Left hindlimb (tissue), 1 donor: ENCODE measurements at regions not wholly inside any gene's neighbourhood (a gene's known extent, or its start where the extent isn't known, plus 50 kb on each side); places are given as distances from the start of the nearest gene placed in this dataset.

ENCODE experiments used
- DNase-seq: peaks from one replicate; pipeline ENCODE4 v3.0.0-alpha.2; 2018

DNA sequence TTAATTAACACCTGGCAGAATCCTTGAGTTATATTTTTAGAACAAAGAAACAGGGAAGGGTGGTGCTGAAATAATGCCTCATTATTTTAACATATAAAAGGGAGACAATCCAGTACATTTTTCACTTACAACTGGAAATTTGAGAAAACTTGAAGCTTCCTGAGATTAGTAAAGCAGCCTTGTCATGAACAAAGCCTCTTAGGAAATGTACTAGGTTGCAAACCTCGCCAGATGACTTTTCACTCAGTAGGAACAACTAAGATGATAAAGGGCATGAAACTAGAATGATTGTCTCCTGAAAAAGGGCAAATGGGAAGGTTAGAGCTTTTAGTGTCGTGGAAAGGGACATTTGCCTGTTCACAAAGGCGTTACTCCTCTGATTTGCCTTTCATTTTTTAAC lies 289.6 kb downstream of the ETS1 start:
- DNase-seq = no peak

DNA sequence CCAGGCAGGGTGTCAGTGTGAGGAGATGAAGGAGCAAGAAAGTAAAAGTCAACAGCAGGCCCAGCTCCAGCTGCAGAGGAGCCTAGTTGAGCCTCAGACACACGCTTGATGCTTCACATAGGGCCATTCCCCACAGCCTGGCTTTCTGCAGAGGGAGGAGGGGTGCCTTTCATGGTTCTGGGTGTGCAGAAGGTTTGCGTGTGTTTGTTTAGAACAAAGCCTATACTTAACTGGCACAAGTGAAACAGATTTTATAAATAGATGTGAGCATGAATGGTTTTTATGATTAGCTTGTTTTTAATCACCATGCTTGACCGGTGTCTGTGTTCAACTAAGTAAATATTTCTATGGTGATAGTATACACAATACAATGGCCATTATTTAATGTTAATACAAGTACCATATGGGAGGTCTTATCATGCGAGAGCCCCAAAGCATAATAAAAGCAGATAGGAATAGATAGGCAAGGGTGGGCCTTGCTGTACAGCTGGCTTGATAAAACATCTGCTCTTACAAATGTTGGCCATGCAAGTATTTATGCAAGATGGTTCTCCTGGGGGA lies 290.2 kb downstream of the ETS1 start:
- no peak for DNase-seq

DNA sequence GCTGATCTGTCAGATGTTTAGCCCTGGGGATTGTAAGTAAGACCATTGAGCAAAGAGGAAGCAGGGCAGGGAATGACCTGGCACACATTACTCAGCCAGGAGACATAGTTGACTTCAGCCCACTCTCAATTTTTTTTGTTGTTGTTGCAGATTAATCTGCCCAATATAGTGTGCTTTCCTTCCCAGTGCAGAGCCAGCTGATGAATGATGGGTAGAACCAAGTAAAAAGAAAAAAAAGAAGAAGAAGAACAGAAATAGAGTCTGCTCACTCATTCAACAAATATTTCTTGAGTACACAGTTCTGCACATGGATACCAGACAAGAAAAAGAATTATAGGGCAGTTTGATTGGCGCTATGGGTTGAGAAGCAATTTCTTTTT lies 292.7 kb downstream of the ETS1 start:
- no peak for DNase-seq

DNA sequence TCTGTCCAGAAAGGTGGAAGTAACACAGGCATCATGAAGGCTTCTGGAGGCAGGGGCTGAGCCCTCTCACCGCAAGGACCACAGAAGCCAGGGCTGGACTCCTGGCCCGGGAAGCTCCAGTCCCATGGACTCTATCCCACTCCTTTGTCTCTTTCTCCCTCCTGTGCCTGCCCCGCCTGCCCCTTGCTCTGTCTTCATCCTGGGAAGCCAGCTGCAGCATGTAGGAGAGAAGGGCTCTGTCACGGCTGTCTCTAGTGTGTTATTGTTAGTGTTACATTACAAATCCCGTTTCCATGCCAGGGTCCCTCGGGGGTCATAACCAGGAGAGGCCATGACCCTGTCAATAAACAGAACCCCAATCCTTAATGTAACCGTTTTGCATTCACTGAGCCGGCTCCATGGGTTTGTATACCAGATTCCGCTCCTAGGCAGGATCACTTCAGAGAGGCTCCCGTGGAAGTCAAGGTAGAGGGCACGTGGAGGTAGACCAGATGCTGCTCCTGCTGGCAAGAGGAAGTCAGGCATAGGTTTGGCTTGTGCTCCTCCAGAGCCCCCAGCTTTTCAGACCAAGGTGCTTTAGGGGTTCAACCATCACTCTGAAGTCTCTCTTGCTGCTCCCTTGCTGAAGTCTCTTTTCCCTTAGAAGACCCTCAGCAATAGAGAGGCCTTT lies 293.2 kb downstream of the ETS1 start:
- DNase-seq = no peak

DNA sequence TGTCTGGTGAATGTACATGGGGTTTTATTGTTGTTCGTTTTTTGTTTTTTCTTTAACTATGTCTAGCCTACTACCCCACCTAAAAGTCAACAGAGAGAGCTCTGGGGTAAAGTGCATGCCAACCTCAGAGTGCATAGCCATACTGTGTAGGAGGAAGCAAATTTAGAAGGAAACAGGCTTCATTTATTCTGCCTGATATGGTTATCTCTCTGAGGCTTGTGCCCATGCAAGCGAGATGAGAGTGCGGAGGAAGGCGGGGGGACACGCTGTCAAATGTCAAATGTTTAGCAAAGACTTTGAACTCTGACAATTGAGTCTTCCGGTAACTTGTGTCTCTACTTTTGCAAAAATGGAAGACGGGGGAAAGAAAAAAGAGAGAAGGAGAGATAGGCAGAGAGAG lies 295.5 kb downstream of the ETS1 start:
- no peak for DNase-seq

DNA sequence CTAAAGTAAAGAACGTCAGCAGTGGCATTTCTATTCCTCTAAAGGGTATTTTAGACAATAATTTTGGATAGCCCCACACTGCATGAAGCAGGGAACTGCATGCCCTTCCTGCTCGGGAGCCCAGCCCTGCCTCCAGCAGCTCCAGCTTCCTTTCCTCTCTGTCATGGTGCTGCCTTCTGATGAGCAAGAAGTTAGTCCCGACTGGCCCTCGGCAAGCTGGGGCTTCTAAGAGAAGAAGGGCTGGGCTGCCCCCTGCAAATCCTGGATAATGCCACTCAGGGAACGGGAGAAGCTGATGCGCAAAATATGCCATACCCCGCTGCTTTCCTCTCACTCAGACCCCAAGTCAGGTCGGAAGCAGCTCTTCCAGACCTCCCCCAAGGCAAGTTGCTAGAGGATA lies 296.4 kb downstream of the ETS1 start:
- no peak for DNase-seq

DNA sequence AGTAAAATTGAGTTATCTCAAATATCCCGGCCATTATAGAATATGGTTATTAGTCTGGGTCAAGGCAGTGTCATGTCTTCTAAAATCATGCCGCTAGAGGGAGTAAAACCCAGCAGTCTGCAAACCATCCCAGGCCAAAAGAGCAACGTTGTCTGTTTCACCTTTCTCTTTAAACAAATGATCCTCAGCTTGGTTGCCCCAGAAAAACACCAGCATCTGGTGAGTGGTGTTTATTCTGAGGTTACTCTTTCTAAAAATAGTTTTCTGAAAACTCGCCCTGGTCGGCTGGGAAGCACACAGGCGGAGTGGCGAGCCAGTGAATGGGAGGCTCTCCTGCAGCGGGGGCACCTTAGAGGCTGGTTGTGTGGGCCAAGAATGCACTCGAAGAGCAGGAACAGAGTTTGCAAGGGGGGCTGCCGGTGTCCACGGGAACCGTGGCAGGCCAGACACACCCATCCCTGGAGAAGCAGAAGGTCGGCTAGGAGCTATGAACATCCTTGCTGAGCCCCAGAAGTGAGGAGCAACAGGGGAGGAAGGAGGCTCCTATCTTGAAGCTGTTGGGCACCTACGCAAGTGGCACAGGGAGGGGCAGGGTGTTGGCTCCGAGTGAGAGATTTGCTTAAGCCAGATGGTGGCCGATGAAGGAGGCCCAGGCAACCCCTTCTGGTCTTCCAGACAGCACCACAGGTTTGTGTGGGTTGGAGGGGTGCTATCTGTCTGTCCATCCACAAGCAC lies 297.1 kb downstream of the ETS1 start:
- peak; percentile 63 for DNase-seq

DNA sequence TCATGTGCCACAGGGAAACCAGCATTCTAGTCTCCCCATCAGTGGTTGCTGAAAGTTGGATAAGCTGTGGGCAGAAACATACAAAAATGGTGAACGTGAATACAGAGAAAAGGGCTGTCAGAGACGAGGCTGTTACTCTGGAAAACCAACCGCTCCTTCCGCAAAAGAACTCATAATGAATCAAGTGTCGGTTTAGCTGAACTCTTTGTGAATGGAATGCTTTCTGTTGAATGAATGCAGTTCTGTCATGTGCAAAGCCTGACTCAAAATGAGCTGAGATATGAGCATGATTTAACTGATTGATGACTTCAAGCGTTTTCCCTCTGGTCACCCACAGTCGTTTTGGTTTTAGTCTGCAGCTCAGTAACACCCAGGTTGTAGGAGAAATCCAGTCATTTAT lies 298.3 kb downstream of the ETS1 start:
- DNase-seq = no peak

DNA sequence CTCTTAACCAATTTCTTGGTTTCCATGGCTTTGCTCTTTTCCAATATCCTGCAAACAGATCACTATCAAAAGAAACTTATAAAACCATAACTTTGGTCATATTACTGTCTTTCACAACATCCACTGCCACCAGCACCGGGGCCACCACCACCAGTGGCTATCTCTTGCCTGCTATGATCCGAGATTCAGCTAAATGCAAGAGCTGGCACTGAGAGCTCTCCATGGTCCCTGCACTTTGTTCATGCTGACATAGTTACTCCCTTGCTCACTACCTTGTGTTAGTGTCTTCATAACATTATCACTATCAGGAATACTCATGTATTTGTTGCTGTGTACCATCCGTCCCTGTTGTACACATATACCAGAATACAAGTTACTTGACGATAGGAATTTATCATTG lies 299.0 kb downstream of the ETS1 start:
- no peak for DNase-seq

DNA sequence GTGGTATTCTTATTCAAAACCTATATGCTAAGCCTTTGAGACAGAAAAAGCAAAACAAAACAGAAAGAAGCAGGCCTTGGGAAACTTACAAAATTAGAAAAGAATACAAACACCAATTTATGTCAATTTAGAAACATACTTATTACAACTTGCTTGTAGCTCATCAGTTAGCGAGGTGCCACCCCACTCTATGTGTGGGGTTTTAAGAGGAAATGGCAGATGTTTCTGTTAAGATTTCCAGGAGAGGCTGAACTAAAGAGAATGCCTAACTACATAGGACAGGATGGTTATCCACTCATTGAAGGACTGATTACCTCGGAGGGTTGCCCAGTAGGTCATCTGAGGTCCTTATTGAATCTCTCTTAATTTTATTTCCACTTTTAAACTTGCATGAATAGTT lies 302.0 kb downstream of the ETS1 start:
- DNase-seq = no peak

DNA sequence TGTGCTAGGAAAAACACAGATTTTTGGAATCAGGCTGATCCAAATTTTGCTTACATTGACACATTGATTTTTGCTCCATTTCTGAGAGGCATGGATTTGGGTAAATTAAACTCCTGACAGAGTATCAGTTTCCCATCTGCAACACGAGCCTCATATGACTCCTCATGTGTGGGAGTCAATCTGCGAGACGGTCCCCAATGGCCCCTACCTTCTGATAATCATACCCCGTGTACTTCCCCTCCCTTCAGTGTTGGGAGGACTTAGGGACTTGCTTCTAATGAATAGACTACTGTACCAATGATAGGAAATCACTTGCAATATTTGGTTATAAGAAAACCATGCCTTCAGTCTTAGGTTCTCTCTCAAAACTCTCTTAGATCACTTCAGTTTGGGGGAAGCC lies 302.7 kb downstream of the ETS1 start:
- no peak for DNase-seq

DNA sequence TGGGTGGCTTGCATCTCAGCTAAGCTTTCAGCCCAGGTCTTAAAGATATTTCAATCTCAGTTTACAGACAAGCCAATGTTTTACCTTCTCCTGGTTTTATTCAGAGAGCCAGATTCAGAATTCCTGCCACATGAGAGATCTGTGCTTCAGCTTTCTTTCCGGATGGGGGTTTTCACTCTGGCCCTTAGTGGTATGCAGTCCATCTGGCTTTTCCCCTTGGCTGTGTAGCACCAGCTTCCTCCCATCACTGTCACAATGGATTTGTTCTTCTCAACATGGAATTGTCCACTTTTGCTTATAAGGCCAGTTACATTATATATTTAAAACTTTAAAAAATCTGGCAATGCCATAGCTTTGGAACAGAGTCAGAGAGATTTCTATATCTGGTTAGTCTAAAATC lies 303.9 kb downstream of the ETS1 start:
- no peak for DNase-seq

DNA sequence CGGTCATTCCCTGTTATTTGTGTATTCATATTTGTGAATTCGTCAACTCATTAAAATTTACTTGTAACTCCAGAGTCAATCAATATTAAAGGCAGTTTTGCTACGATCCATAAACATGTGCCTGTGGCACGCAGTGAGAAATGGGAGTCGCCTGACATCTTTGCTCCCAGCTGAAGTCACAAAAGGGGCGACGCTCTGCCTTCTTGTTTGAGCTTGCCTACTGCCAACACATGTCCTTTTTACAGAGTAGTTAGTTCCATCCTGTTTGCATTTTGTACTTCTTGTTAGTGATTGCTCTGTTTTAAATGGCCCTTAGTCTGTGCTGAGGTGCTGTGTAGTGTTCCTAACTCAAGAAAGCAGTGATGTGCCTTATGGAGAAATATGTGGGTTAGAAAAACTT lies 305.3 kb downstream of the ETS1 start:
- DNase-seq = no peak

DNA sequence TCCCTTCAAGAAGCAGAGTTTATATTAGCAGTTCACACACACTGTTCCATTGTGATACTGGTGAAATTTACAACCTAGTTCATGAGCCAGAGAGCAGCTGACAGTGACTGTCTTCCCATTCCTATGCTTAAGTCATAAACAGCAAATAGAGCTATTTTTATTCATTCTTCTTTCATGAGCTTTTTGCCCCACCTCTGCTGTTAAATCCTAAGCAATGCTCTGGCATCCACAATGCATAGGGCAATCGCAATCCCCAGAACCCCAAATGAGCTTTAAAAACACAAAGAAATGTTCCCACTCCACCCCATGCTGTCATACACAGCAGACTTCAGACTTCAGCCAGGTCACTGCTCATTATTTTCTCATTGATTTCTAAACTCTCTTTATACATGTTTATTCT lies 307.5 kb downstream of the ETS1 start:
- no peak for DNase-seq

DNA sequence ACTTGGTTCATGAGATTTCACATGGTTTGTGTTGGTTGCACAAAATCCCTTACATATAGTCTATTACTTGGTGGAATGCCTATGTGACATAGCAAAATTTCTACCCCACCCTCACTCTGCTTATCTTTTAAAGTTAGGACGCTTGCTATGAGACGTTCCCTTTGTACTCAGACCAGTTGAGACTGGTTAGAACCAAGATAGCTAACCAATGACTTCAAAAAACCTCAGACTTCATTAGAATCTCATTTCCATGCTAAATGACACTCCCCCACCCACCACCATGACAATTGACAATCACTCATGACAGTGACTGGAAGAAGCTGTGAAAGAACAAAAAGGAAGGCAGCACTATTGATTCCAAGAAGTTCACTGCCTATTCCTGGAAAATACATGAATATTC lies 313.6 kb downstream of the ETS1 start:
- no peak for DNase-seq

DNA sequence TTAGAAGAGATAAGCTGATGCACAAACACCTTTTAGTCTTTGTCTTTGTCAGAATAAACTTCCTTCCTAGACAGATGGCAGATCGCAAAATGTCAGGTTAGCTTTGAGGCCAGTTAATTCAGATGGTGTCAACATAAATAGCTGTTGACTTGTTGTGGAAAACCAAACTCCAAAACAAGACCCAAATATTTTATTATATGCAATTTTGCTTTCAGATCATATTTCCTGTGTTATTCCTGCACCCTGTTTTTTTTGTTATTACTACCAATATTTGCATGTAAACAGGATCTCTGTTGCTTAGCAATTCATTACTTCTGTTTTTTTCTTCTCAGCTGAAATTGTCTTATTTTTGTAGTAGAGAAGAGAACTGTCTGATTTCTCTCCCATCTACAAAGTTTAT lies 316.0 kb downstream of the ETS1 start:
- DNase-seq = no peak

DNA sequence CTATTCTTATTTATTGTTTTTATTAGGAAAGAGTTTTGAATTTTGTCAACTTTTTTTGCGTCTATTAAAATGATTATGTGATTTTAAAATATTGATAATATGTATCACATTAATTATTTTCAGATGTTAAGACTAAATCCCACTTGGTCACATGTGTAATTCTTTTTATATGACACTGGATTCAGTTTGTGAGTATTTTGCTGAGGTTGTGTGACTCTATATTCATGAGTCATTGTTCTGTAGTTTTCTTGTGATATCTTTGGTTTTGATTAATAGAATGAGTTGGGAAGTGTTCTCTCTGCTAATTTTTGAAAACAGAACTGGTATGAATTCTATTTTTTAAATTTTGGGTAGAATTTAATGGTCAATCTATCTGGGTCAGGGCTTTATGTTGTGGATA lies 317.9 kb downstream of the ETS1 start:
- DNase-seq = no peak

DNA sequence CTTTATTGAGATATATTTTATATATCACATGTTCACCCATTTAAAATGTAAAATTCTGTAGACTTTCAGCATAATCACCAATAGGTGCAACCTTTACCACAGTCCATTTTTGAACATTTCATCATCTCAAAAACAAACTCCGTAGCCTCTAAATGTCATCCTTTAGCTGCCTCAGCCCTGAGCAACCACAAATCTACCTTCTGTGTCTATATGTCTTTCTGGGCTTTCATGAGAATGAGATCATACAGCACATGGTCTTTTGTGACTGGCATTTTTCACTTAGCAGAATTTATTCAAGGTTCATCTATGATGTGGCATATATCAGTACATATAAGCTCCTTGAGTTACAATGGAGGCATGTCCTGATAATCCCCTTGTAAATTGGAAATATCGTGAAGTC lies 320.5 kb downstream of the ETS1 start:
- DNase-seq = no peak

DNA sequence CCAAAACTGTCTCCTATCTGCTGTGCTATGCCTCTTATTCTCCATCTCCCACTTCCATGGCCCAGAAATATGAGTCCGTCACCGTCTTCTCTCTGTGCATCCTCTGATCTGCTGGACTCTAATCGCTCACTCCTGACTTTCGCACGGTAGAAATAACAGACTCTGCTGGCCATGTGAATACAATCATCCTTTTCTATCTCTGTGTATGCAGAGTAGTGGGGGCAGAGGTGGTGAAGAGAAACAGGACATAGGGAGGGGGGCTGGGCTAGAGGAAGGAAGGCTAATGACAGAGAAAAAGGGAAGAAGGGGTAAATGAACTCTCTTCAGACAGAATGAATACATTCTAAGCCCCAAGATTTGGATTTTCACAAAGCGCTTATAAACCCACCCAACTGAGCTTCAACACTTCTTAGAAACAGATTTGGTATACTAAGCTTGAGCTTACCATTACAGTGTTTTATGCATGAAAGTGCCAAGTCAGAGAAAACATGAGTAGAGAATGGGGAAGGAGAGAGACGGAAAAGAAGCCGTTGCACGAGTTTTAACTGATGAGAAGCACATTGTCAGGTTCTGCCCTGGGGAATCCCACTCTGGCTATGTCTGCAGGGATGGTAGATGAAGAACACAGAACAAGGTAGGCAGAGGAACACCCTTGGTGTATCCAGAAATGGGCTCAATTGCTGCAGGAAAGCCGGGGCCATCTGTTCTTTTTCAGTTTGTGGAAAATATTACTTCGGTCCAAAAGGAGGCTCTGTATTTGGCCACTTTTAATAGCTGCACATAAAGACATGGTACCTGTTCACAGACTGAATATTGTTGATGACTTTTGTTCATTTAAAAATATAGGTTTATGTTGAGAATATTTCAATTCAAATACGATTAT lies 324.7 kb downstream of the ETS1 start:
- no peak for DNase-seq

DNA sequence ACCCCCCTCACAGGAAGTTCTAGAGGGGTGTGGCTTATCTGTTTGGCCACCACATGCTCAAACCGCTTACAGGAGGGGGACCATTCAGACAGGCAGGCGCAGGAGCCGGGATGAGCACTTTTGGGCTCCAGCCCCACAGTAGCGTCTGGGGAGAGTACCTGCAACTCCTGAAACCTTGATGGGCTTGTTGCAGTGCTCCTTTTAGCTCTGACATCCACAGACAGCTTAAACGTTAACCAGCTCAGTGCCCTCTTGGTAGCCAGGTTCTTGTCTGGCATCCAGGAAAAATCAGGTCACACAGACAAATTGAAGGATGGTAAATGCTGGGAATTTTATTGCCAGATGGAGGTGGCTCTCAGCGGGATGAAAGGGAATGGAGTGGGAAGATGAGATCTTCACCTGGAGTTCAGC lies 326.3 kb downstream of the ETS1 start:
- DNase-seq = no peak

DNA sequence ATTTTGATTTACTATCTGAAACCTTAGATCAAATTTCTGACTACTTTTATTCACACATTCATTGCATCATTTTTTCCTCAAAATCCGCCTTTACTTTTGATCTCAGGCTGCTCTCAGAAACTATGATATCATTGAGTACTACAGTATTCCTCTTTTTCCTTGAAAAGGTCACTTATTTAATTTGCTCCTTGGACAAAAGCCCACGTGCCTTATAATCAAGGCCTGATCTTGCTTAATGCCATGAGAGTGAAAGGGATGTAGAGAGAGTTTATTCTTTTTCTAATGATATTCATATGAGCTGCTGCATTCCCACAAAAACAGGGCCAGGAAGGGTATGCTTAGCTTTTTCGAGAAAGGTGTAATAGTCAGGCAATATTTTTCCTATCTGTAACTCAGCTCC lies 327.0 kb downstream of the ETS1 start:
- no peak for DNase-seq

DNA sequence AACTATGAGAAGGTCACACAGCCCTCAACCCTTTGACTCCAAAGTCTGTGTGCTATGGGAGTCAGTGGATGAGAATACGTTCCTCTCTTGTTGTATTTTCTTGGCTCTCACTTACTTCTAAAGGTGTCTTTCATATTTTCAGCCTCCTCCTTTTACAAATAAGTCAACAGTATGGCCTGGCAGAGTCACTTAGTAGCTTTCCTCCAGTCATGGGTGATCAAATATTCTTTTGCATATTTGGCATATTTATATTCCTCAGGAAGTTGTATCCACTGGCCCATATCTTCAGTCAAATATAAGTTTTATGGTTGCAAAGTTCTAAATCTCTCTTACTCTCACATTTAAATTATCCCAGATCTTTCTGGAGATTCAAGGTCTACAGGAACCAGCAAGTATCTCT lies 327.5 kb downstream of the ETS1 start:
- no peak for DNase-seq

DNA sequence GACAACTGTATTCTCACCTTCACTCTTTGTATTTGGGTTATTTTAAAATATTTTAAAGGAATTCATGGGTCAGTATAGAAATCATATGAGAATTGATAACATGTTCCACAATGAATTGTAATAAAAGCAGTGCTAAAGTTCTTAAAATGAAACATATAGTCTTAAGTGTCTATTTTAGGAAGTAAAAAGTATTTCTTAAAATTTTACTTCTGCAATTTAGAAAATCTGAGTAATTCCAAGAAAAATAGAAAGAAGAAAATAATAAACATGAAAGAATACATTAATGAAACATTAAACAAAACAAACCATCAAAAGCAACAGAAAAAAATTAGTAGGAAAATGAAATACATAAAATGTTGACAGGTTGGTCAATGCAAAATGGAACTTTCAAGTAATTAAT lies 332.4 kb downstream of the ETS1 start:
- no peak for DNase-seq

DNA sequence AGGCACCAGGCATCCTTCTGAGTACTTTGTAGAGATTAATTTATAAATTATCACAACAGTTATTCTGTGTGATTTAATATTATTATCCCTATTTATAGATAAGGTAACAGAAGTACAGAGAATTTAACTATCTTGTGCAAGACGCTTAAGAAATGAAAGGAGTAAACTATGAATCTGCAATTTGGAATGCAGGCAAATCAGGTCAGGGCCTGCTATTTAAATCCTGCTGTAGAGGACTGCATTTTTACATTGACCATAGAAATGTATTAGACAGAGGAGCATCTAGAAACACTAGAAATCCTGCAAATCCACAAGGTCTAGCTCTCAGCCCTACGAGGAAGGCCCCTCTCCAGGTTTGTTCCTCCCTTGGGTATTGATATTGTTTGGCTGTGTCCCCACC lies 336.2 kb downstream of the ETS1 start:
- DNase-seq = no peak
